ENCODE measurements at regions not wholly inside any gene's neighbourhood (a gene's known extent, or its start where the extent isn't known, plus 50 kb on each side); places are given as distances from the start of the nearest gene placed in this dataset.

DNA sequence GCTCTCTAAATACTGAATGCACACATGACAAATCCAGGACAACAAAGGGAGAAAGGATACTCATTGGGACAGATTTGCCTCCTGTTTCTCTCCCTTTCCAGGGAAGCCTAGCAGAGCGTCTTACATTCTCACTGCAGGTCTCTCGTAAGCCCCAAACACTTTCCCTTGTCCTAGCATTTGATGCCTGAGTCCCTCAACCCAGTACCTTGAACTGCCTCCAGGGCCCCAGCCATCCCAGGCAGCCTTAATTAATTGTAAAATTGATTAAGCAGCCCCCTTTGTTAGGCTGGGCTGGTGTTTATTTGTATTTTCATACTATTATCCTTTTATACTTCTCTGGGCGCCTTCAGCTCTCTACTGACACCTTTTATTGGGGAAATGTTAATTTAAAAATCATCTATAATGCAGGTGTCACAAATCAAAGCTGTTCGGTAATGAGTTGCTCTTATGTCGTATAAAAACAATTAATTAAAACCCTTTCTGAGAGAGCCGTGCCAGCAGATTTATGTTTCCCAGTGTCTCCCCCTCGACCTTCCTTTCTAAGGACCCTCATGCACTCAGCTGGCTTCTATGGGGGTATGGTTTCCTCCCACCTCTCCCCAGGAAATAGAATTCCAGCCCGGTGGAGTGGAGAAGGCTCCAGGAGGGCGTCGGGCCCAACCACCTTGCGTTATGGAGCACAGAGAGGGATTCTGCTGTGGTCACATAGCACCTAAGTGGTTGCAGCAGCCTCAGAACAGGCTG is 243.8 kb downstream of the RPS24 start:
- TF ChIP-seq POLR2AphosphoS5 (IDR thresholded peaks at IDR 0.05; ENCODE audit: borderline replicate concordance, low read depth, low read length) (no peak), EZH2 (IDR thresholded peaks at IDR 0.05) (no peak)

Measured in SK-N-MC (cell line).